Astrocyte of the spinal cord (primary cell): ENCODE measurements at regions not wholly inside any gene's neighbourhood (a gene's known extent, or its start where the extent isn't known, plus 50 kb on each side); places are given as distances from the start of the nearest gene placed in this dataset.
A peak's percentile ranks its signal among the peaks of the same experiment; 100 is the strongest.

Source experiments
- DNase-seq: peaks from one replicate; pipeline ENCODE4 v3.0.0; 2011; ENCODE audit warnings: low read depth, low spot score
- H3K4me3 ChIP-seq: 2 replicates; pipeline ENCODE4 v1.5.1; 2011; ENCODE audit warnings: low read depth, mild to moderate bottlenecking, low read length, moderate library complexity
- in situ Hi-C: cut with HindIII; loops from 2 replicates; pipeline ENCODE4 v1.10.0; 2017; ENCODE audit warnings: low sequenced_read_pairs
- TF ChIP-seq, protein P1 (sequence below): IDR thresholded peaks from 2 replicates; pipeline ENCODE4 v1.5.1; 2012; ENCODE audit warnings: low read depth, mild to moderate bottlenecking, low read length, inconsistent platforms

DNA sequence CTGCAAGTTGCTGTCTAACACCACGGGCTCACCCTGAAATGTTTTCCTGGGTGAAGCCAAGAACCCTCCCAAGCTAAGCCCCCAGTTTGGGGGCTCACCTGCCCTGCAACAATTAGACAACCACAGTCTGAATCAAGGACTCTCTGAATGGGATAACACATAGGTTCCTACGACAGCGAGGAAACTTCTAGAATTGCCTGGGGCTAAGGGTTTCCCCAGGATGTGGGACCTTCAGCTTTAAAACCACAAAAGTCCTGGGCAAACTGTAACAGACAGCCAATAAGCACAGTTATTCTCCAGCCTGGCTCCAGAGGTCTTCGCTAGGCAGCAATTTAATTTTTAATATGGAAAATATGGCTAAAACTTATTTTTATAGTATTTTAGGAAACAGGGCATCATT lies 162.6 kb downstream of the PRKX start:
- TF ChIP-seq, protein P1, sequence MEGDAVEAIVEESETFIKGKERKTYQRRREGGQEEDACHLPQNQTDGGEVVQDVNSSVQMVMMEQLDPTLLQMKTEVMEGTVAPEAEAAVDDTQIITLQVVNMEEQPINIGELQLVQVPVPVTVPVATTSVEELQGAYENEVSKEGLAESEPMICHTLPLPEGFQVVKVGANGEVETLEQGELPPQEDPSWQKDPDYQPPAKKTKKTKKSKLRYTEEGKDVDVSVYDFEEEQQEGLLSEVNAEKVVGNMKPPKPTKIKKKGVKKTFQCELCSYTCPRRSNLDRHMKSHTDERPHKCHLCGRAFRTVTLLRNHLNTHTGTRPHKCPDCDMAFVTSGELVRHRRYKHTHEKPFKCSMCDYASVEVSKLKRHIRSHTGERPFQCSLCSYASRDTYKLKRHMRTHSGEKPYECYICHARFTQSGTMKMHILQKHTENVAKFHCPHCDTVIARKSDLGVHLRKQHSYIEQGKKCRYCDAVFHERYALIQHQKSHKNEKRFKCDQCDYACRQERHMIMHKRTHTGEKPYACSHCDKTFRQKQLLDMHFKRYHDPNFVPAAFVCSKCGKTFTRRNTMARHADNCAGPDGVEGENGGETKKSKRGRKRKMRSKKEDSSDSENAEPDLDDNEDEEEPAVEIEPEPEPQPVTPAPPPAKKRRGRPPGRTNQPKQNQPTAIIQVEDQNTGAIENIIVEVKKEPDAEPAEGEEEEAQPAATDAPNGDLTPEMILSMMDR: no peak
- H3K4me3 ChIP-seq: no peak overlapping the region
- DNase-seq: no peak
- in situ Hi-C loops: no loop called here

GRCh38 chrX:3550160-3550751 lies 163.2 kb downstream of the PRKX start:
- in situ Hi-C loops: no loop called here
- no peak for DNase-seq
- TF ChIP-seq, protein P1: no peak
- no peak overlapping the region for H3K4me3 ChIP-seq

DNA sequence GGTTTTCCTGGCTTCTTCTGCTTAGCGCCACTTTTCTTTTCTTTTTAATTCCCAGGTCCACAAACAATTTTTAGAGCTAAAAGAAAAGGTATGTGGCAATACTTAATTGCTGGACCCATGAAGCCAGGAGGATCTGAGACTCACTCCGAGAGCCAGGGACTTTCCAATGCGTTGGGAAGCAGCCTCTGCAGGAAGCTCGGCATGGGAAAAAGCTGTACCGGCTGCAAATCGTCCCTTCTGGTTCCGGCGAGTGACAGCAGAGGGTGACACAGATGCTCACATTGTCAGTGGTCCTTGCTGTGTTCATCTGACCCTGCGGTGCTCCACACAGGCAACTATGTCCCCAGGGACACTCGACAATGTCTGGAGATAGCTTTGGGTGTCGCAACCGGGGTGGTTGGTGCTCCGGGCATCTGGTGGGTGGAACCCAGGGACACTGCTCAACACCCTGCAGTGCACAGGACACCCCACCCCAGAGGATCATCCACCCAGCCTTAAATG lies 164.0 kb downstream of the PRKX start:
- TF ChIP-seq, protein P1: no peak
- peak; percentile 7 for DNase-seq

GRCh38 chrX:3548765-3549391 lies 164.6 kb downstream of the PRKX start:
- H3K4me3 ChIP-seq: peak overlapping the region; percentile 9
- DNase-seq: peak; percentile 72
- in situ Hi-C loops: no loop called here
- TF ChIP-seq, protein P1: peak; percentile 37

More for the DNA sequence above, 164.0 kb downstream of the PRKX start:
- in situ Hi-C loops: no loop called here
- H3K4me3 ChIP-seq: peak overlapping the region; percentile 9

- in situ Hi-C loops: no loop called here
Measured at GRCh38 chrX:3545901-3546300, 167.5 kb downstream of the PRKX start.

GRCh38 chrX:3541336-3541735 lies 172.1 kb downstream of the PRKX start:
- in situ Hi-C loops: no loop called here
- no peak overlapping the region for H3K4me3 ChIP-seq
- DNase-seq: no peak
- TF ChIP-seq, protein P1: no peak

More at GRCh38 chrX:3545901-3546300, 167.5 kb downstream of the PRKX start:
- no peak for DNase-seq
- no peak overlapping the region for H3K4me3 ChIP-seq
- TF ChIP-seq, protein P1: no peak
